Left lobe of liver (tissue), 2 donors: ENCODE measurements at regions not wholly inside any gene's neighbourhood (a gene's known extent, or its start where the extent isn't known, plus 50 kb on each side); places are given as distances from the start of the nearest gene placed in this dataset.
"Not testable (repeated sequence)": the region's sequence is repeated elsewhere in the genome, so short reads cannot be mapped to it uniquely, and the experiment has no call there.

Source experiments
- ATAC-seq: fragments of 200-7000 bp; cut with Tn5 transposase; one replicate; pipeline ENCODE4 v1.9.1; 2020; ENCODE audit warnings: mild to moderate bottlenecking, moderate library complexity
- DNase-seq: peaks from one replicate; pipeline ENCODE4 v3.0.0-alpha.2; 2020; ENCODE audit warnings: low spot score
- donor health status: DM: no; HTN: no; CAD: no; lungs with moderate emphysema.
- donor health status: DM: no; HTN: yes; CAD: no.

GRCh38 chr5:39928709-39929108 lies 503.9 kb upstream of the DAB2 start:
- ATAC-seq: no peak
- DNase-seq: no peak

DNA sequence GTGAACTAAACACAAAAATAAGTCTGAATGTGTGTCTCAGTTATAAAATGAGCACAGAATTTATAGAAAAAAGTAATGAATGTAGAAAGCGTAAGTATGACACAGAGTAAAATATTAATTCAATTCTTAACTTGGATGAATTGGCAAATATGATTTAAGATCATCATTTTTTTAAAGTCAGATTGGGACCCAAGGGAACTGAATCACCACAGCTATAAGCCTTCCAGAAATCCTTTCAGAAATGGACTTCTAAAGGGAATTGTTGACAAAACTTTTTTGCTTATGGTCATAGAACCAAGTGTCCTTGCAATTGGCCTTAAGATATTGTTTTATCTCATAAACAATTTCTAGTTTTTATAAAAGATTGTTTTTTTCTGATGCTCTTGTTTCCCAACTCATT lies 495.1 kb upstream of the DAB2 start:
- no peak for ATAC-seq
- DNase-seq: no peak

DNA sequence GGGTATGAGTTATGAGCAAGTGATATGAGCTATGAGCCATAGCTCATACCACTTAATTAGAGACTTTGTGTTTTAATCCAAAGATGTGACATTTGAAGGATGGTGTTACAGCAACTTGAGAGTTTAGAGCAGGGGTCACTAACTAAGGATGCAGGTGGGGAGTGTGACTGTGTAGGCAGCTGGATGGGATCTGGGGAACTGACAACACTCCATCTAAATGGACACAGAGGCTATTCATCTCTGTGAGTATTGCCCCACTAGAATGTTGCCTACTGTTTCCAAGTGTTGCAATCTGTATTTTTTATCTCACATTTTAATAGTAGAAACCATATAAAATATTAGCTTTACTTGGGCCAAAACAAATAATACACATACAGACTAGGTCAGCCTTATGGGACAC lies 488.1 kb upstream of the DAB2 start:
- no peak for DNase-seq
- no peak for ATAC-seq

DNA sequence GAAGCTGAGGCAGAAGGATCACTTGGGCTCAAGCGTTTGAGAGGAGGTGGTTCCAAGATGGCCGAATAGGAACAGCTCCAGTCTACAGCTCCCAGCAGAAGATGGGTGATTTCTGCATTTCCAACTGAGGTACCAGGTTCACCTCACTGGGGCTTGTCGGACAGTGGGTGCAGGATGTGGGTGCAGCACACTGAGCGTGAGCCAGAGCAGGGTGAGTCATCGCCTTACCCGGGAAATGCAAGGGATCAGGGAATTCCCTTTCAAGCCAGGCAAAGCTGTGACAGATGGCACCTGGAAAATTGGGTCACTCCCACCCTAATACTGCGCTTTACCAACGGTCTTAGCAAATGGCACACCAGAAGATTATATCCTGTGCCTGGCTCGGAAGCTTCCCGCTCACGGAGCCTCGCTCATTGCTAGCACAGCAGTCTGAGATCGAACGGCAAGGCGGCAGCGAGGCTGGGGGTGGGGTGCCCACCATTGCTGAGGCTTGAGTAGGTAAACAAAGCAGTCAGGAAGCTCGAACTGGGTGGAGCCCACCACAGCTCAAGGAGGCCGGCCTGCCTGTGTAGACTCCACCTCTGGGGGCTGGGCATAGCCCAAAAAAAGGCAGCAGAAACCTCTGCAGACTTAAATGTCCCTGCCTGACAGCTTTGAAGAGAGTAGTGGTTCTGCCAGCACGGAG lies 482.6 kb upstream of the DAB2 start:
- ATAC-seq, DNase-seq: not testable (repeated sequence)

DNA sequence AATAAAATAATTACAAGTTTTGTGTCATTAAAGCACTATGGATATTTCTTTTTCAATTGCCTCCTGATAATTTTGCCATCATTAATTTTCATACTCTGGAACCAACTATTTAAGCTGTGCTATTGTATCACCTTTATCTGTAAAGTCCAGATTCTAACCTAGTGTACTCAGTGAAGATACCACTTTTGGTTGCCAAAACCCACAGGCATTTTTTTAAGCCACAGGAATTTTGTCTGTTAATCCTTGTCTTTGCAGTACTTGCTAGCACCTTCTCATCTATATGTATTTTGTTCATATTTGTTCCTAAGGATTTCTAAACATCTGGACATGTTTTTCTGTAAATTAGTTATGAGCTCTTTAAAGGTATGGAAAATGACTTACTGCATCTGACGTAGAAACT lies 481.4 kb upstream of the DAB2 start:
- DNase-seq: no peak
- ATAC-seq: no peak

DNA sequence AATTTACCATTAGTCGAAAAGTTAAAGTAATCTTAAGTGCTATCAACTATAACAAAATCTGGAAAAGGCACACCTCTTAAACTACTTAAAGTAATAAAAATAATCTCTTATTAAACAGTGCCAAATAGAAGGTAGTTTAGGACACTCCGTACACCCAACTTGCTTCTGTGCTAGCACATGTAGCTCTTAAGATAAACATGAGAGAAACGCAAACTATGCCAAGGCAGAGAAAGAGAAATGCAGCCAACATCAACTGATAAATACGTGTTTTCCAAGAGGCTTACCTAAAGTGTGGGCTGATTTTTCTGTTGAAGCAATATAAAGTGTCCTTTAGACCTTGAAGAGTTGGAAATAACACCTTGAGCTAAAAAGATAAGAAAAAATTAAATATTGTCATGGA lies 480.6 kb upstream of the DAB2 start:
- DNase-seq (no peak), ATAC-seq (no peak)

GRCh38 chr5:39902626-39903025 lies 477.8 kb upstream of the DAB2 start:
- ATAC-seq: no peak
- DNase-seq: no peak

GRCh38 chr5:39898731-39899130 lies 474.0 kb upstream of the DAB2 start:
- DNase-seq: no peak
- no peak for ATAC-seq

DNA sequence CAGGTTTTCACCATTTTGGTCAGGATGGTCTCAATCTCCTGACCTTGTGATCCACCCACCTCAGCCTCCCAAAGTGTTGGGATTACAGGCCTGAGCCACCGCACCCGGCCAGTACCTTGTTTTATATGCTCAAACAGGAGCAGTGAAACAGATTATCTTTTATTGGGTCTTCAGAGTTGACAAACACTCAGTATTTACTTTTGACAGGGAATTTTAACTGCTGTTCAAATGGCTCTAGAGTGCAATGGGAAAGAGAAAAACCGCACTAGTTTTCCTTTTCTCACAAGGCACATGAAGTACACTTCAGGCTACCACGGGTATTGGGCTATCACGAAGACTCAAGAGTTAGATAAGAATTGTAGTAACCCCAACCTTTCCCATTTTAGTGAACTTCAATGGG lies 471.9 kb upstream of the DAB2 start:
- DNase-seq (no peak), ATAC-seq (no peak)

GRCh38 chr5:39896104-39896503 lies 471.3 kb upstream of the DAB2 start:
- DNase-seq: no peak
- no peak for ATAC-seq

GRCh38 chr5:39892708-39893107 lies 467.9 kb upstream of the DAB2 start:
- ATAC-seq: no peak

GRCh38 chr5:39891376-39891775 lies 466.6 kb upstream of the DAB2 start:
- no peak for ATAC-seq
- DNase-seq: no peak

More at GRCh38 chr5:39892708-39893107, 467.9 kb upstream of the DAB2 start:
- no peak for DNase-seq

- DNase-seq (no peak), ATAC-seq (no peak)
These were observed 456.2 kb upstream of the DAB2 start for GRCh38 chr5:39880985-39881384.

GRCh38 chr5:39877479-39877878 lies 452.7 kb upstream of the DAB2 start:
- ATAC-seq: no peak
- no peak for DNase-seq

DNA sequence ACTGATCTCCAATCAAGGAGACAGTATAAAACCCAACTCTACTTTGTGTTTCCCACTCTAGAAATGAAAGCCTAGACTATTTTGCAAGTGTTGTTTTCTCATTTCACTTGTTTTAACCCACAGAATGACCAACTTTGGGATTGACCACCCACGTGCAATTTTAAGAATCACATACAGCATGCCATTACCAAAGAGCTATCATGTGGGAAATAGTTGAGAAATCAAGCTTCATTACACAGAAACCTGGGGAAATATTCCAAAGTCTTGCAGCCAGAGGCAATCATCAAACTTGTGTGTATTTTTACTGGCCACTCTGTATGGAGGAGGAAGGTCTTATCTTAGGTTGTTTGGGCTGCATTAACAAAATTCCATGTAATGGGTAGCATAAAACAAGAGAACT lies 451.4 kb upstream of the DAB2 start:
- DNase-seq: no peak
- no peak for ATAC-seq

DNA sequence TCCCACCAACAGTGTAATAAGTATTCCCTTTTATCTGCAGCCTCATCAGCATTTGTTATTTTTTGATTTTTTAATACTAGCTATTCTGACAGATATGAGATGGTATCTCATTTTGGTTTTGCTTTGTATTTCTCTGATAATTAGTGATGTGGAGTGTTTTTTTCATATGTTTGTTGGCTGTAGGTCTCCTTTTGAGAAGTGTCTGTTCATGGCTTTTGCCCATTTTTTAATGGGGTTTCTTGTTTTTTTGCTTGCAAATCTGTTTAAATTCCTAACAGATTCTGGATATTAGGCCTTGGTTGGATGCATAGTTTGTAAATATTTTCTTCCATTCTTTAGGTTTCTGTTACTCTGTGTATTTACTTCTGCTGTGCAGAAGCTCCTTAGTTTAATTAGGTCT lies 445.4 kb upstream of the DAB2 start:
- ATAC-seq (no peak), DNase-seq (no peak)

DNA sequence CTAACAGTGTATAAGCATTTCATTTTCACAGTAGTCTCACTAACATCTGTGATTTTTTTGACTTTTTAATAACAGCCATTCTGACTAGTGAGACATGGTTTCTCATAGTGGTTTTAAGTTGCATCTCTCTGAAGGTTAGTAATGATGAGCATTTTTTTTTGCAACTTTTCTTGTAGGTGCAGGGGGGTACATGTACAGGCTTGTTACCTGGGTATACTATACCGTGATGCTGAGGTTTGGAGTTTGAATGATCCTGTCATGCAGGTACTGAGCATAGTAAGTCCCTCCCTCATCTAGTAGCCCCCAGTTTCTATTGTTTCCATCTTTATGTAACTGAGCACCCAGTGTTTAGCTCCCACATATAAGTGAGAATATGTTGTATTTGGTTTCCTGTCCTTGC lies 444.6 kb upstream of the DAB2 start:
- ATAC-seq: no peak
- no peak for DNase-seq

GRCh38 chr5:39867923-39868322 lies 443.1 kb upstream of the DAB2 start:
- DNase-seq (no peak), ATAC-seq (no peak)

DNA sequence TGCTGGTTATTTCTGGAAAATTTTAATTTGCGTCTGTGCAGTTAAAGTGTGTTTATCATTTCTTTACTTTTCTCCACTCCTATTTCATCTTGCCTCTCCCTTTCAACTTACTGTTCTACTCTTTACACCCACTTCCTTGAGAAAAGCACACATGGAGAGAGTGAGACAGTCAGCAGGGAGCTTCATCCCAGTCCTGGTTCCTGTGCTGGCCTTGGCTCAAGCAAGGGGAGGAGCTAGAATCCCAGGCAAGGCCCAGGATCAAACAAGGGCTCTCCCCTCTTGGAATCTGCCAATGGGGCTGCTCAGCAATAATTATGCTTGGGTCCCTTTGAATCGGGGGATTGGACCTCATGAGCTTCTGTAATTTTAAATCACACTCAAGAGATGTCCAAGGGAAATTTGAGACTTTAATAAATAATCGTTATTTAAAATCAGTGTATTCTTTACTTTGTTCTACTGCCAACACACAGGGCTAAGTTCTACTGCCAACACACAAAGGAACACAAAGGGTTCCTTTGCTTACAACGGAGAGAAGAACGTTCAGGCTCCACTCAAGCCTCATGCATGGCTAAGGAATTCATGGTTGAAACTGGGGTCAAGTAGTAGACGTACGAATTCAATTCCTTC lies 439.3 kb upstream of the DAB2 start:
- ATAC-seq (no peak), DNase-seq (no peak)

GRCh38 chr5:39857041-39857440 lies 432.3 kb upstream of the DAB2 start:
- ATAC-seq (no peak), DNase-seq (no peak)

GRCh38 chr5:39854771-39855410 lies 430.1 kb upstream of the DAB2 start:
- DNase-seq (no peak), ATAC-seq (no peak)

- ATAC-seq (no peak), DNase-seq (no peak)
These were observed 425.5 kb upstream of the DAB2 start for GRCh38 chr5:39850291-39850690.

DNA sequence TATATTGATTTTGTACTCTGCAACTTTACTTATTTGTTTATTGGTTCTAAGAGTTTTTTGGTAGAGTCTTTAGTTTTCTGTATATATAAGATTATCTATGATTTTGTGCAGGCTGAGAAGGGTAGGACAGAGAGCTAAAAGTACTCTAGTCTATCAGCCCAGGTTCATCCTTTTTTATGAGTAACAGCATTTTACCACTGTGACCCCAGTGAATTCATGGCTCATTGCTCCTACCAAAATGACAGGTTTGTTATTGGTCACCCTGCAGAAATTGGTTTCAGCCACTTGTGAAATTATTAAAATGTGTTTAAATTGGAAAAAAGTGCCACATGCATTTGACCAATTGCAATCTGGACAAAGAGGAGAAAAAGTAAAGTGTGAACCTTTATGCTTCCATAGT lies 421.4 kb upstream of the DAB2 start:
- ATAC-seq (no peak), DNase-seq (no peak)
